ENCODE measurements at regions not wholly inside any gene's neighbourhood (a gene's known extent, or its start where the extent isn't known, plus 50 kb on each side); places are given as distances from the start of the nearest gene placed in this dataset.

DNA sequence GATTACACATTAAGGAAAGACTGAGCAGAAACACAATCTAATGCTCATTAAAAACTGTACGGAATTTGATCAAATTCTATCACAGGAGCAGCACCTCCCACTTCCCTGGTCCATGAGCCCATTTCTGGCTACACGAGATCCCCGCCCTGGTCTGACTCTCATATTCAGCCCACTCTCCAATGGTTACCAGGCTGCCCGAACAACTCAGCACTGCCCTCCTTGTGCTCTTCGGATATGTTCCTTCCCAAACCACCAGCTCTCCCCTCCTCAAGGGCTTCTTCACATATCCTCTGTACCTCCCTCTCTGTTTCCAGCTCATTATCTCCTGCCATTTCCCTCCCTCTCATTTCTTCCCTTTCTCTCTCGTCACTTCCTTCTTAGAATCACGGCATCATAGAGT, 180.5 kb downstream of the RSL24D1 start:
- Histone ChIP-seq H3K4me2 (ENCODE audit: extremely low read depth, insufficient read depth, low read length) (no peak overlapping the region), H3K79me2 (ENCODE audit: control insufficient read depth, insufficient read depth, low read length) (no peaks in the 10 kb centered on the region), H3K4me3 (replicated peaks in 1 of 4; ENCODE audit: control extremely low read depth in 1 of 4, insufficient read depth in 1 of 4, low read depth in 3 of 4, low read length in 4 of 4) (no peak overlapping the region), H3K27me3 (ENCODE audit: control insufficient read depth, insufficient read depth, low read length) (no peaks in the 10 kb centered on the region), H3K27ac (ENCODE audit: insufficient read depth, low read length) (no peak overlapping the region), H2AFZ (ENCODE audit: low read length) (no peak overlapping the region), H3K9me3 (ENCODE audit: control insufficient read depth, insufficient read depth, low read depth, low read length) (no peaks in the 10 kb centered on the region), H3K4me1 (ENCODE audit: control insufficient read depth, extremely low read depth, insufficient read depth, low read length) (no peaks in the 10 kb centered on the region), H3K36me3 (ENCODE audit: control insufficient read depth, insufficient read depth, low read length) (no peaks in the 10 kb centered on the region), H4K20me1 (ENCODE audit: control insufficient read depth, extremely low read depth, insufficient read depth, low read length) (no peaks in the 10 kb centered on the region), H3K9ac (ENCODE audit: insufficient read depth, low read length) (no peak overlapping the region)
- TF ChIP-seq EZH2 (IDR thresholded peaks at IDR 0.05; ENCODE audit: low read length, missing control alignments), result no peak
- TF ChIP-seq, protein P1, sequence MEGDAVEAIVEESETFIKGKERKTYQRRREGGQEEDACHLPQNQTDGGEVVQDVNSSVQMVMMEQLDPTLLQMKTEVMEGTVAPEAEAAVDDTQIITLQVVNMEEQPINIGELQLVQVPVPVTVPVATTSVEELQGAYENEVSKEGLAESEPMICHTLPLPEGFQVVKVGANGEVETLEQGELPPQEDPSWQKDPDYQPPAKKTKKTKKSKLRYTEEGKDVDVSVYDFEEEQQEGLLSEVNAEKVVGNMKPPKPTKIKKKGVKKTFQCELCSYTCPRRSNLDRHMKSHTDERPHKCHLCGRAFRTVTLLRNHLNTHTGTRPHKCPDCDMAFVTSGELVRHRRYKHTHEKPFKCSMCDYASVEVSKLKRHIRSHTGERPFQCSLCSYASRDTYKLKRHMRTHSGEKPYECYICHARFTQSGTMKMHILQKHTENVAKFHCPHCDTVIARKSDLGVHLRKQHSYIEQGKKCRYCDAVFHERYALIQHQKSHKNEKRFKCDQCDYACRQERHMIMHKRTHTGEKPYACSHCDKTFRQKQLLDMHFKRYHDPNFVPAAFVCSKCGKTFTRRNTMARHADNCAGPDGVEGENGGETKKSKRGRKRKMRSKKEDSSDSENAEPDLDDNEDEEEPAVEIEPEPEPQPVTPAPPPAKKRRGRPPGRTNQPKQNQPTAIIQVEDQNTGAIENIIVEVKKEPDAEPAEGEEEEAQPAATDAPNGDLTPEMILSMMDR (conservative IDR thresholded peaks at IDR 0.05 in 1 of 2, IDR thresholded peaks at IDR 0.05 in 1 of 2; ENCODE audit: low read depth in 1 of 2, low read length in 2 of 2), result no peak
- DNase-seq (ENCODE audit: low read depth in 2 of 2), result no peak

DNA sequence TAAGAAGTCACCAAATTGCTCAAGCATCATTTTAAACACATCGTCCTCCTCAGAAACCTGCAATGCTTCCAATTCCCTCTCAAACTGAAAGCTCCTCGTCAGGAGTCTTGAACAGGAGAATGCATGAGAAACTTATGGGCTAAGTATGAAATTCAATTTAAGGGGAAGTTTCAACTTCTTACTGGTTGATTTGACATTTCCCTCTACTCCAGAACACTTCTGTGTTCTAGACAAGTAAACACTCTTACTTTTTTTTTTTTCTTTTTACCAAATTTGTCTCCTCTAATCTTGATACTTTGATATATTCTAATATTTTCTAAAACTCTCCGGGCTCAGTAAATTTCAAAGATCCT, 181.7 kb downstream of the RSL24D1 start:
- Histone ChIP-seq H3K4me3 (replicated peaks in 1 of 4; ENCODE audit: control extremely low read depth in 1 of 4, insufficient read depth in 1 of 4, low read depth in 3 of 4, low read length in 4 of 4) (no peak overlapping the region), H3K9ac (ENCODE audit: insufficient read depth, low read length) (no peak overlapping the region), H3K4me2 (ENCODE audit: extremely low read depth, insufficient read depth, low read length) (no peak overlapping the region), H3K9me3 (ENCODE audit: control insufficient read depth, insufficient read depth, low read depth, low read length) (no peaks in the 10 kb centered on the region), H3K36me3 (ENCODE audit: control insufficient read depth, insufficient read depth, low read length) (no peaks in the 10 kb centered on the region), H3K27me3 (ENCODE audit: control insufficient read depth, insufficient read depth, low read length) (no peaks in the 10 kb centered on the region), H2AFZ (ENCODE audit: low read length) (no peak overlapping the region), H3K4me1 (ENCODE audit: control insufficient read depth, extremely low read depth, insufficient read depth, low read length) (no peaks in the 10 kb centered on the region), H4K20me1 (ENCODE audit: control insufficient read depth, extremely low read depth, insufficient read depth, low read length) (no peaks in the 10 kb centered on the region), H3K79me2 (ENCODE audit: control insufficient read depth, insufficient read depth, low read length) (no peaks in the 10 kb centered on the region), H3K27ac (ENCODE audit: insufficient read depth, low read length) (no peak overlapping the region)
- no peak for TF ChIP-seq EZH2 (IDR thresholded peaks at IDR 0.05; ENCODE audit: low read length, missing control alignments)
- TF ChIP-seq, protein P1 (conservative IDR thresholded peaks at IDR 0.05 in 1 of 2, IDR thresholded peaks at IDR 0.05 in 1 of 2; ENCODE audit: low read depth in 1 of 2, low read length in 2 of 2), result no peak
- no peak for DNase-seq (ENCODE audit: low read depth in 2 of 2)

DNA sequence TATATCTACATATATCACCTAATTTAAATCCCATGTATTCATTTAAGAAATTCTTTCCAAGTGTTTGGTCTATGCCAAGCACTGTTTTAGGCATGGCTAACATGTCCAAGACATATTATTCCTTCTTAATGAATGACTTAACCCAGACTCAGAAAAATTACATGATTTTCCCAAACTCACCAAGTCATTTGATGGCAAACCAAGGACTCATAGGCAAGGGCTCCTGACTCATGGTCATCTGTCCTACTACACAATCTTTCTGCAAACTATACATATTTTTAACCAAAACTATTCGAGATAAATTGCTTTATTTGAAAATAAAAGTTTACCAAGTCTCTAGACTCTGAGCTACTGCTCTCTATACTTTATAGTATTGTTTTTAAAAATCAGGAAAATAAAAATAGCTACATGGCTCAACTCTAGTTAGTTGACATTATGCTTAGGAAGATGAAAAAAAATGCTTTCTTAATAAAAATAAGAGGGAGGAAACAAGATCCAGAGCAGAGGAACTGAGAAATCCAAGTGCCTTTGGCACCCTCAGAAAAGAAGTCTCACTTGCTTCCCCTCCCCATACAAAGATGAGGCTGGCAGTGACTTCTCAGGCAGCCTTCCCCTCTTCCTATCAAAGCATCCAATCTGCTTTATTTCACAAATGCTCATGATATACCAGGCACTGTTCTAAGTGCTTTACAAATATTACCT, 182.2 kb downstream of the RSL24D1 start:
- Histone ChIP-seq H3K27me3 (ENCODE audit: control insufficient read depth, insufficient read depth, low read length) (no peaks in the 10 kb centered on the region), H3K36me3 (ENCODE audit: control insufficient read depth, insufficient read depth, low read length) (no peaks in the 10 kb centered on the region), H3K4me3 (replicated peaks in 1 of 4; ENCODE audit: control extremely low read depth in 1 of 4, insufficient read depth in 1 of 4, low read depth in 3 of 4, low read length in 4 of 4) (no peak overlapping the region), H2AFZ (ENCODE audit: low read length) (no peak overlapping the region), H3K4me1 (ENCODE audit: control insufficient read depth, extremely low read depth, insufficient read depth, low read length) (no peaks in the 10 kb centered on the region), H3K27ac (ENCODE audit: insufficient read depth, low read length) (no peak overlapping the region), H3K9me3 (ENCODE audit: control insufficient read depth, insufficient read depth, low read depth, low read length) (no peaks in the 10 kb centered on the region), H3K79me2 (ENCODE audit: control insufficient read depth, insufficient read depth, low read length) (no peaks in the 10 kb centered on the region), H3K4me2 (ENCODE audit: extremely low read depth, insufficient read depth, low read length) (no peak overlapping the region), H3K9ac (ENCODE audit: insufficient read depth, low read length) (no peak overlapping the region), H4K20me1 (ENCODE audit: control insufficient read depth, extremely low read depth, insufficient read depth, low read length) (no peaks in the 10 kb centered on the region)
- no peak for TF ChIP-seq EZH2 (IDR thresholded peaks at IDR 0.05; ENCODE audit: low read length, missing control alignments)
- TF ChIP-seq, protein P1 (conservative IDR thresholded peaks at IDR 0.05 in 1 of 2, IDR thresholded peaks at IDR 0.05 in 1 of 2; ENCODE audit: low read depth in 1 of 2, low read length in 2 of 2), result no peak
- DNase-seq (ENCODE audit: low read depth in 2 of 2), result no peak

Measured in fibroblast of lung (primary cell).